ENCODE measurements at regions not wholly inside any gene's neighbourhood (a gene's known extent, or its start where the extent isn't known, plus 50 kb on each side); places are given as distances from the start of the nearest gene placed in this dataset.
"Not testable (repeated sequence)": the region's sequence is repeated elsewhere in the genome, so short reads cannot be mapped to it uniquely, and the experiment has no call there.

- DNase-seq (ENCODE audit: low read depth in 4 of 4, low spot score in 3 of 4), result not testable (repeated sequence)
These were observed 1337.6 kb downstream of the RPIA start for GRCh38 chr2:90029080-90029428.

DNA sequence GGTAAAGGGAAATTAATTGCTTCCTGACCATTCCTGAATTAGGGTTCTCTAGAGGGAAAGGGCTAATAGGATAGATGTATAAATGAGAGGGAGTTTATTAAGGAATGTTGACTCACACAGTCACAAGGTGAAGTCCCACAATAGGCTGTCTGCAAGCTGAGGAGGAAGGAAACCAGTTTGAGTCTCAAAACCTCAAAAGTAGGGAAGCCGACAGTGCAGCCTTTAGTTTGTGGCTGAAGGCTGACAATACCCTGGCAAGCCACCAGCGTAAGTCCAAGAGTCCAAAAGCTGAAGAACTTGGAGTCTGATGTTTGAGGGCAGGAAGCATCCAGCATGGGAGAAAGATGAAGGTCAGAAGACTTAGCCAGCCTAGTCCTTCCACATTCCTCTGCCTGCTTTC lies 1340.8 kb downstream of the RPIA start:
- DNase-seq (ENCODE audit: low read depth in 4 of 4, low spot score in 3 of 4), result not testable (repeated sequence)

GRCh38 chr2:90036335-90036734 lies 1344.9 kb downstream of the RPIA start:
- DNase-seq (ENCODE audit: low read depth in 4 of 4, low spot score in 3 of 4), result not testable (repeated sequence)

DNA sequence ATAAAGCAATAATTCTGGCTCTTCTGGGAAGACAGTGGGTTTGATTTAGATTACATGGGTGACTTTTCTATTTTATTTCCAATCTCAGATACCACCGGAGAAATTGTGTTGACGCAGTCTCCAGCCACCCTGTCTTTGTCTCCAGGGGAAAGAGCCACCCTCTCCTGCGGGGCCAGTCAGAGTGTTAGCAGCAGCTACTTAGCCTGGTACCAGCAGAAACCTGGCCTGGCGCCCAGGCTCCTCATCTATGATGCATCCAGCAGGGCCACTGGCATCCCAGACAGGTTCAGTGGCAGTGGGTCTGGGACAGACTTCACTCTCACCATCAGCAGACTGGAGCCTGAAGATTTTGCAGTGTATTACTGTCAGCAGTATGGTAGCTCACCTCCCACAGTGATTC lies 1347.6 kb downstream of the RPIA start:
- not testable (repeated sequence) for DNase-seq (ENCODE audit: low read depth in 4 of 4, low spot score in 3 of 4)

- DNase-seq (ENCODE audit: low read depth in 4 of 4, low spot score in 3 of 4), result not testable (repeated sequence)
These were observed 1356.3 kb downstream of the RPIA start for GRCh38 chr2:90047776-90048175.

- DNase-seq (ENCODE audit: low read depth in 4 of 4, low spot score in 3 of 4), result not testable (repeated sequence)
These were observed 1360.7 kb downstream of the RPIA start for GRCh38 chr2:90052113-90052631.

- peak in 1 of 4 donors; percentile 4 for DNase-seq (ENCODE audit: low read depth in 4 of 4, low spot score in 3 of 4)
These were observed 1377.9 kb downstream of the RPIA start for GRCh38 chr2:90069290-90069894.

- no peak for DNase-seq (ENCODE audit: low read depth in 4 of 4, low spot score in 3 of 4)
These were observed 1384.8 kb downstream of the RPIA start for GRCh38 chr2:90076311-90076710.

GRCh38 chr2:90077948-90078347 lies 1386.5 kb downstream of the RPIA start:
- DNase-seq (ENCODE audit: low read depth in 4 of 4, low spot score in 3 of 4), result no peak

DNA sequence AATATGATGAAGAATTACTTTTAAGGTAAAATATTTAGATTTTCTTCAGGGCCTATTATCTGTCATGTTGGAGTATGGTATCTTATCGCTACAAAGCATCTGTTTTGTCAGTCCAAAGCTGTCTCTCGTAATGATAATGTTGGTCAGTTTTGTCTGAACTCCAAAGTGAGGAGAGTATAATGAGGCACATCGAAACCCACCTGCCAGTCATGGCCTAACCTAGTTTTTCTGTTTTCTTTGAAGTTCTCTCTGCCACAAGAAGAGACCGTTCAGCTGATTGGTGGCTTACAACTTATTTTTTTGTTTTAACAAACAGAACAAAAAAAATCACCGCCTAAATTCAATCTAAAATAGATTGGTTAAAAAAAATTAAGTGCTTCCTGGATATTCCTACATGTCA lies 1387.9 kb downstream of the RPIA start:
- no peak for DNase-seq (ENCODE audit: low read depth in 4 of 4, low spot score in 3 of 4)

GRCh38 chr2:90087792-90088191 lies 1396.3 kb downstream of the RPIA start:
- DNase-seq (ENCODE audit: low read depth in 4 of 4, low spot score in 3 of 4), result not testable (repeated sequence)

DNA sequence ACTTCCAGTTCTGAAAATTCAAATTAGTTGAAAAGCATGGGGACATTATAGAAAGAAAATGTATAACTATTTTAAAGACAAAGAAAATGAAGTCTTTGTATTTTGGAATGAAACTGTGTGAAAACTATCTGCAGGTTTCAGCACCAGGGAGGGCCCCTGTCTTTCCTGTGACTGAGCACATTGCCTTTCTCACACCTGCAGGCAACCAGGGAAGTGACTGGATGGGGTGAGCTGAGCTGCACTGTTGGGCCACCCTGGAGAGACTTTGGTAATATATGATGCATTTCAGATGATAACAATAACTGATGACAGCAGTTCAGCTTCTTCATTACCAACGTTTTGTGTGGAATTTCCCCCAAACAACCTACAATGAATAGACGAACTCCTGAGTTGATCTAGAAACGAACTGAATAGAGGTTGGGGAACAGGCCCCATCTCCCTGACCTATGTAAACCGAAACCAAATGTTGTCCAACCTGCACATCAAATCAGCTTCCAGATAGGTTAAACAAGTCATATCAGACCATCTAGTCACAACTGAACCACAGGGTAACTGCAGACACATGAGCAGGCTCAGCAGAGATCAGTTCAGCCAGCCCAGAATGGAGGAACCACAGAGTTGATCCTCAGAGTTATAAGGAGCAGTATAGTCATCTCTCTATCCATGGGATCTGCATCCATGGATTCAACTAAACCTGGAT lies 1402.2 kb downstream of the RPIA start:
- not testable (repeated sequence) for DNase-seq (ENCODE audit: low read depth in 4 of 4, low spot score in 3 of 4)

DNA sequence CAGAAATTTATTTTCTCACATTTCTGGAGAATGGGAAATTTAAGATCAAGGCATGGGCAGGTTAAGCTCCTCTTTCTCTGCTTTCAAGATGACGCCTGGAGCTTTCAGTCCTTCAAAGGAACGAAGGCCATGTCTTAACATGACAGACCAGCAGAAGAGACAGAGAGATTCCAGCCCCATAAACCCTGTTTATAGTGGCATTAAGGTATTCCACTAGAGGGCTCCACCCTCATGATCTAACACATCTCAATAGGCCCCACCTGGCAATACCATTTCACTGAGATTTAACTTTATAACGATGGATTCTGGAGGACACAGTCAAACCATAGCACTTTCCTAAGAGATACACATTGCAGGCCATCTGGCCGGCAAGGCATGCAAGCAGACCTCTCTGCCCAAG lies 1406.1 kb downstream of the RPIA start:
- not testable (repeated sequence) for DNase-seq (ENCODE audit: low read depth in 4 of 4, low spot score in 3 of 4)

- DNase-seq (ENCODE audit: low read depth in 4 of 4, low spot score in 3 of 4), result not testable (repeated sequence)
These were observed 1413.7 kb downstream of the RPIA start for GRCh38 chr2:90105142-90105541.

- DNase-seq (ENCODE audit: low read depth in 4 of 4, low spot score in 3 of 4), result not testable (repeated sequence)
These were observed 1431.9 kb downstream of the RPIA start for GRCh38 chr2:90123409-90123808.

DNA sequence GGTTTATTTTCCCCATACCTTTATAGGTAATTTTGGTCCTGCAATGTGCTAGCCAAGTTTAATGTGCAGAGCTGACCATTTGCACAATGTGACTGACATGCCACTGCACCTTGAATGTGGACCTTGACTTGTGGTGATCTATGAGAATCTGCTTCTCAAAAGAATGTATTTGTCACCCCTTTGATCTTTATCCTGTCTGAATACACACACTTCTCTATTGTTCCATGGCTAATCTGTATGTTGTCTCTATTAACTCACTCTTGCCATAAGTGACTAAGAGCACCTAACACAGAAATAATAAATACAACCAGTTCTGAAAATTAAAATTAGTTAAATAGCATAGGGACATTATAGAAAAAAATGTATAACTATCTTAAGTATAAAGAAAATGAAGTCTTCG lies 1447.6 kb downstream of the RPIA start:
- not testable (repeated sequence) for DNase-seq (ENCODE audit: low read depth in 4 of 4, low spot score in 3 of 4)

DNA sequence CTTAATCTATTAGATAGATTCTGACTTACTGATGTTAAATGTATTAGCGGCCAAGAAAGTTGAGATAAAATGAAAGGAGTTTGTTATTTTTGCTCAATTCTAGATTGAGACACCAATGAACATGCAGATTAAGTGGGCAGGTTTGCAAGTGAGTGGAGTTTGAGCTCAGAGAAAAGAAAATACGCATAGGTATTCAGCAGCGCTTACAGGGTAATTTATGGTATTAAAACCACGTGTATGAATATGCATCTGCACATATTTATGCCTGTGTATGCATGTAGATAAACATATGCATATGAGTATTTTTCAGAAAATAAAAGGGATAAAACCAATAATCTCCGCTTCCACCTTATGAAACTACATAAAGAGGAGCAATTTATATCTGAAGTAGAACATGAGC lies 1450.1 kb downstream of the RPIA start:
- not testable (repeated sequence) for DNase-seq (ENCODE audit: low read depth in 4 of 4, low spot score in 3 of 4)

- not testable (repeated sequence) for DNase-seq (ENCODE audit: low read depth in 4 of 4, low spot score in 3 of 4)
These were observed 1460.3 kb downstream of the RPIA start for GRCh38 chr2:90151805-90152204.

GRCh38 chr2:90170978-90171377 lies 1479.5 kb downstream of the RPIA start:
- not testable (repeated sequence) for DNase-seq (ENCODE audit: low read depth in 4 of 4, low spot score in 3 of 4)

GRCh38 chr2:90173081-90173480 lies 1481.6 kb downstream of the RPIA start:
- not testable (repeated sequence) for DNase-seq (ENCODE audit: low read depth in 4 of 4, low spot score in 3 of 4)

DNA sequence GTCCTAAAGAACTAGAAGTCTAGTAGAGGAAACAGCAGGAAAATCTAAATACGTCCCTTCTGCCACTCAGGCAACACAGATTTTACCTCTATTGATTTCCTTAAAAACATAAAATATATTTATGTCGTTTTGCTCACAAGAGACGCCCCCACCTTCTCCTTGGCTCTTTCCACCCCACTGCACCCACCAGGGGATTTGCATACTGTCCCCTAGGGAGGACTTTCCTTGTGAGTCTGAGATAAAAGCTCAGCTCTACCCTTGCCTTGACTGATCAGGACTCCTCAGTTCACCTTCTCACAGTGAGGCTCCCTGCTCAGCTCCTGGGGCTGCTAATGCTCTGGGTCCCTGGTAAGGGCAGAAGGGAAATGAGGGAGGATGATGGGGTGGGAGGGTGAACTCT lies 1488.1 kb downstream of the RPIA start:
- not testable (repeated sequence) for DNase-seq (ENCODE audit: low read depth in 4 of 4, low spot score in 3 of 4)

GRCh38 chr2:90207454-90208058 lies 1516.1 kb downstream of the RPIA start:
- DNase-seq (ENCODE audit: low read depth in 4 of 4, low spot score in 3 of 4), result no peak

Measured in left renal pelvis (tissue), 4 donors.